ENCODE measurements at regions not wholly inside any gene's neighbourhood (a gene's known extent, or its start where the extent isn't known, plus 50 kb on each side); places are given as distances from the start of the nearest gene placed in this dataset.
"Not testable (repeated sequence)": the region's sequence is repeated elsewhere in the genome, so short reads cannot be mapped to it uniquely, and the experiment has no call there.

DNA sequence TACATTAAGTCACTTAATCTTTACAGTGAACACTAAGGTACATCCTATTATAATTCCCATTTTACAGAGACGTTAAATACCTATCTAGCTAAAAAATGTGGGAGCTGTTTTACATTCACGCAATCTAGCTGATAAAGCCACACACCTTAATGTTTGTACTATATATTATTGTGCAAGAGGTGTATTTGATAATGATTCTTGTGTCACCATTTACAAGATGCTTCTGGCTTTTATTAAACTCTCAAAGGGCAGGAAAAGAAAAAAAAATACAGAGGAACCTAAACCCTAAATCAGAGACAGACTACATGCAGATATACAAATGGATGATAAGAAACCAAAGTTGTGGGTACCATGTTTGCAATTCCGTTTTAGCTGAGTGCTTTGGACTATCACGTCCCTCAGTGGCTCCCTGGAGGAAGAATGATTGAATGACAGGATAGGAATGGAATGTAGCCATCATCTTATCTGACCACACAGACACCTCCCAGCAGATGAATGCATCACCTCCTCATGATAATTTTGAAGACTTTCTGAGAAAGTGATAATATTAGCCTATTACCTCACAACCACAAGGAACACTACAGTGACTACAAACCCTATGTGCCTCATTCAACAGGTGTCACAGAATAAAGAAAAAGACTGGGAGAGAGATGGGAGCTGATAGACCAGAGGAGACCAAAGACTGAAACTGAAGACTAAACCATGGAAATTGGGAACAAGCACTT, 230.5 kb upstream of the SERP2 start:
- Histone ChIP-seq H3K36me3 (ENCODE audit: control insufficient read depth in 2 of 2, insufficient read depth in 2 of 2, low read length in 1 of 2) (no peaks in the 10 kb centered on the region), H3K4me1 (ENCODE audit: control insufficient read depth in 2 of 2, insufficient read depth in 2 of 2, low read length in 1 of 2) (peaks cover 0 to 2% of the 10 kb centered on the region in 2 donors), H3K27me3 (ENCODE audit: control insufficient read depth in 1 of 2, insufficient read depth in 2 of 2, low read length in 2 of 2) (no peaks in the 10 kb centered on the region), H3K27ac (ENCODE audit: low read depth in 2 of 2, low read length in 1 of 2) (no peak overlapping the region), H3K9me3 (ENCODE audit: control insufficient read depth in 2 of 2, insufficient read depth in 1 of 2, low read depth in 1 of 2, low read length in 1 of 2) (no peaks in the 10 kb centered on the region), H3K4me3 (ENCODE audit: low read depth in 1 of 2, low read length in 2 of 2) (peak overlapping the region in 1 of 2 donors; percentile 68)
- 65 to 75% methylated on average over 4 of the region's 4 CpGs for WGBS, 2 donors

DNA sequence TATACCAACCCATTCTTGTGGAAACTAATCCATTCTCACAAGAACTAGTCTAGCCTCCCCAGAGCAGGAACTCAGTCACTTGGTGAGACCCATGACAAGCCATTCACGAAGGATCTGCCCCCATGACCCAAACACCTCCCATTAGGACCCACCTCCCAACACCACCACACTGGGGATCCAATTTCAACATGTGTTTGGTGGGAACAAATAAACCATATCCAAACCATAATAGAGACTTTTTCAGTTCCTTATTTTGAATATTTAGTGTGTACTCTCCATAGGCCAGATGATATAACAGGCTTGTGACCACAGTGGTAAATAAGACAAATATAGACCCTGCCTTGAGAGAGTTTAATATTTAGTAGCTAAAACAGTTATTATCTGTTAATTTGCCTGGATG, 227.5 kb upstream of the SERP2 start:
- WGBS, 2 donors, result 76 to 85% methylated on average over 1 of the region's 1 CpG
- no peaks in the 10 kb centered on the region for H3K27me3 ChIP-seq (ENCODE audit: control insufficient read depth in 1 of 2, insufficient read depth in 2 of 2, low read length in 2 of 2)
- H3K4me1 ChIP-seq (ENCODE audit: control insufficient read depth in 2 of 2, insufficient read depth in 2 of 2, low read length in 1 of 2), result peaks cover 0 to 2% of the 10 kb centered on the region in 2 donors
- H3K9me3 ChIP-seq (ENCODE audit: control insufficient read depth in 2 of 2, insufficient read depth in 1 of 2, low read depth in 1 of 2, low read length in 1 of 2), result no peaks in the 10 kb centered on the region
- H3K36me3 ChIP-seq (ENCODE audit: control insufficient read depth in 2 of 2, insufficient read depth in 2 of 2, low read length in 1 of 2), result no peaks in the 10 kb centered on the region
- H3K27ac ChIP-seq (ENCODE audit: low read depth in 2 of 2, low read length in 1 of 2), result no peak overlapping the region
- H3K4me3 ChIP-seq (ENCODE audit: low read depth in 1 of 2, low read length in 2 of 2), result no peak overlapping the region

DNA sequence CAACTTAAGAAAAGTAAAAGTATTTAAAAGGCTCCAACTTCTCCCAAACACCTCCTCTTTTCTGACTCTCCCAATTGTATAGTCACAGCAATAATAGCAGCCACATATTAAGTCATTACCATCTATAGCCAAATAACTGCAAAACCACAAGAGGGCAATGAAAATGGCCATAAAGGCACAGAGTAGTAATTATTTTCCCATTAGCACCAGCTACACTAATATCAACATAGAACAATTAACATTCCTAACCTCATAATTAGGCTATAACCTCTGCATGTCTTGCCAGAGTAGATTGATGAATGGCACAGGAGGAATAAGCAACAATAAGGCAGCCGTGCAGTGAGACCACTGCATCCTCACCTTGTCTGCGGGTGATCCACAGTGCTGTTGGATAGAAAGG, 226.4 kb upstream of the SERP2 start:
- Histone ChIP-seq H3K27ac (ENCODE audit: low read depth in 2 of 2, low read length in 1 of 2) (no peak overlapping the region), H3K9me3 (ENCODE audit: control insufficient read depth in 2 of 2, insufficient read depth in 1 of 2, low read depth in 1 of 2, low read length in 1 of 2) (no peaks in the 10 kb centered on the region), H3K4me3 (ENCODE audit: low read depth in 1 of 2, low read length in 2 of 2) (no peak overlapping the region), H3K27me3 (ENCODE audit: control insufficient read depth in 1 of 2, insufficient read depth in 2 of 2, low read length in 2 of 2) (no peaks in the 10 kb centered on the region), H3K36me3 (ENCODE audit: control insufficient read depth in 2 of 2, insufficient read depth in 2 of 2, low read length in 1 of 2) (no peaks in the 10 kb centered on the region), H3K4me1 (ENCODE audit: control insufficient read depth in 2 of 2, insufficient read depth in 2 of 2, low read length in 1 of 2) (no peaks in the 10 kb centered on the region)
- 87 to 88% methylated on average over 2 of the region's 2 CpGs for WGBS, 2 donors

GRCh38 chr13:44147648-44148047, 226.0 kb upstream of the SERP2 start:
- Histone ChIP-seq H3K9me3 (ENCODE audit: control insufficient read depth in 2 of 2, insufficient read depth in 1 of 2, low read depth in 1 of 2, low read length in 1 of 2) (no peaks in the 10 kb centered on the region), H3K27me3 (ENCODE audit: control insufficient read depth in 1 of 2, insufficient read depth in 2 of 2, low read length in 2 of 2) (no peaks in the 10 kb centered on the region), H3K4me1 (ENCODE audit: control insufficient read depth in 2 of 2, insufficient read depth in 2 of 2, low read length in 1 of 2) (no peaks in the 10 kb centered on the region), H3K4me3 (ENCODE audit: low read depth in 1 of 2, low read length in 2 of 2) (no peak overlapping the region), H3K27ac (ENCODE audit: low read depth in 2 of 2, low read length in 1 of 2) (no peak overlapping the region), H3K36me3 (ENCODE audit: control insufficient read depth in 2 of 2, insufficient read depth in 2 of 2, low read length in 1 of 2) (no peaks in the 10 kb centered on the region)
- WGBS, 2 donors, result 78 to 85% methylated on average over 2 of the region's 2 CpGs

- no peak overlapping the region for H3K27ac ChIP-seq (ENCODE audit: low read depth in 2 of 2, low read length in 1 of 2)
- no peaks in the 10 kb centered on the region for H3K9me3 ChIP-seq (ENCODE audit: control insufficient read depth in 2 of 2, insufficient read depth in 1 of 2, low read depth in 1 of 2, low read length in 1 of 2)
- H3K4me3 ChIP-seq (ENCODE audit: low read depth in 1 of 2, low read length in 2 of 2), result no peak overlapping the region
- H3K4me1 ChIP-seq (ENCODE audit: control insufficient read depth in 2 of 2, insufficient read depth in 2 of 2, low read length in 1 of 2), result no peaks in the 10 kb centered on the region
- H3K36me3 ChIP-seq (ENCODE audit: control insufficient read depth in 2 of 2, insufficient read depth in 2 of 2, low read length in 1 of 2), result no peaks in the 10 kb centered on the region
- 91 to 92% methylated on average over 5 of the region's 5 CpGs for WGBS, 2 donors
- no peaks in the 10 kb centered on the region for H3K27me3 ChIP-seq (ENCODE audit: control insufficient read depth in 1 of 2, insufficient read depth in 2 of 2, low read length in 2 of 2)
Measured at GRCh38 chr13:44148159-44148914, 225.3 kb upstream of the SERP2 start.

- H3K4me3 ChIP-seq (ENCODE audit: low read depth in 1 of 2, low read length in 2 of 2); H3K4me1 ChIP-seq (ENCODE audit: control insufficient read depth in 2 of 2, insufficient read depth in 2 of 2, low read length in 1 of 2); H3K9me3 ChIP-seq (ENCODE audit: control insufficient read depth in 2 of 2, insufficient read depth in 1 of 2, low read depth in 1 of 2, low read length in 1 of 2); H3K27me3 ChIP-seq (ENCODE audit: control insufficient read depth in 1 of 2, insufficient read depth in 2 of 2, low read length in 2 of 2); H3K36me3 ChIP-seq (ENCODE audit: control insufficient read depth in 2 of 2, insufficient read depth in 2 of 2, low read length in 1 of 2); H3K27ac ChIP-seq (ENCODE audit: low read depth in 2 of 2, low read length in 1 of 2): not testable (repeated sequence)
- WGBS, 2 donors, result 92% methylated on average over 3 of the region's 3 CpGs
Measured at GRCh38 chr13:44149231-44149630, 224.4 kb upstream of the SERP2 start.

DNA sequence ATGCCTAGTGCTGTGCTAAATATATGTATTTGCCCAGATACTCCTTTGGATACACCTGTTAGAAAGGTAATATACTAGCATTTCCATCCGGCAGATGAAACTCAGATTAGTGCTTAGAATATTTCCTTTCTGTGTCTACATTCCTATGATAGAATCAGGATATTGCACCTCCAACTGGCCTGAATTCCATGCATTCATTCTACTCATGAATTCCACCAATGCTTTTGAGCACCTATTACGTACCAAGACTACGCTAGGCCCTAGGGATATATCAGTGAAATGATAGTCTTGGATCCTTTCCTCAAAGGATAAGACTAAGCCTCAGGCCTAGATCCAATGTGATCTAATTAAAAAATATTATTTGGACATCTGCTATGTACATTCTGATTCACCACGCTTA, 223.8 kb upstream of the SERP2 start:
- no peaks in the 10 kb centered on the region for H3K9me3 ChIP-seq (ENCODE audit: control insufficient read depth in 2 of 2, insufficient read depth in 1 of 2, low read depth in 1 of 2, low read length in 1 of 2)

GRCh38 chr13:44151474-44151873, 222.2 kb upstream of the SERP2 start:
- H3K27ac ChIP-seq (ENCODE audit: low read depth in 2 of 2, low read length in 1 of 2), result no peak overlapping the region
- WGBS, 2 donors, result 70 to 80% methylated on average over 2 of the region's 2 CpGs
- H3K4me1 ChIP-seq (ENCODE audit: control insufficient read depth in 2 of 2, insufficient read depth in 2 of 2, low read length in 1 of 2), result peaks cover 0 to 3% of the 10 kb centered on the region in 2 donors
- H3K27me3 ChIP-seq (ENCODE audit: control insufficient read depth in 1 of 2, insufficient read depth in 2 of 2, low read length in 2 of 2), result no peaks in the 10 kb centered on the region
- H3K4me3 ChIP-seq (ENCODE audit: low read depth in 1 of 2, low read length in 2 of 2), result no peak overlapping the region
- H3K9me3 ChIP-seq (ENCODE audit: control insufficient read depth in 2 of 2, insufficient read depth in 1 of 2, low read depth in 1 of 2, low read length in 1 of 2), result no peaks in the 10 kb centered on the region
- no peaks in the 10 kb centered on the region for H3K36me3 ChIP-seq (ENCODE audit: control insufficient read depth in 2 of 2, insufficient read depth in 2 of 2, low read length in 1 of 2)

More for the DNA sequence above, 223.8 kb upstream of the SERP2 start:
- no peaks in the 10 kb centered on the region for H3K36me3 ChIP-seq (ENCODE audit: control insufficient read depth in 2 of 2, insufficient read depth in 2 of 2, low read length in 1 of 2)
- no peak overlapping the region for H3K4me3 ChIP-seq (ENCODE audit: low read depth in 1 of 2, low read length in 2 of 2)
- no peaks in the 10 kb centered on the region for H3K4me1 ChIP-seq (ENCODE audit: control insufficient read depth in 2 of 2, insufficient read depth in 2 of 2, low read length in 1 of 2)
- 94 to 96% methylated on average over 4 of the region's 4 CpGs for whole genome bisulfite sequencing, 2 donors
- no peak overlapping the region for H3K27ac ChIP-seq (ENCODE audit: low read depth in 2 of 2, low read length in 1 of 2)
- no peaks in the 10 kb centered on the region for H3K27me3 ChIP-seq (ENCODE audit: control insufficient read depth in 1 of 2, insufficient read depth in 2 of 2, low read length in 2 of 2)

DNA sequence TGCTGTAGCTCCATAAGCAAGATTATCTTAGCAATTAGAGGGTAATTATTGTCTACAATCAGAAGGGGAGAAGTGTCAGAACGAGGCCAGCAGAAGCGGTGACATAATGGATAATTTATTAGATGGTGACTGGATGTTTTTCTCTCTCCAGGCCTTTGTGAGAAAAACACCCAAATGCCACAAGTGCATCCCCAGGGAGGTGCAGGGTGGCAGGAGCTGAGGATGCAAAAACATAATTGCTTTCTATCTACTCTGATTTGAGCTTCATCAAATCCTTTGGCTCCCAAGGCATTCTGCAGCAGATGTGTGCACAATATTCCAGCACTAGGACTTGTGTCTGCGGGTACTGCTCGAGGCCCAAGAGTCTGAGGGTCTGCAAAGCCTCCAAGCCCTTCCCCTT, 220.1 kb upstream of the SERP2 start:
- H3K27me3 ChIP-seq (ENCODE audit: control insufficient read depth in 1 of 2, insufficient read depth in 2 of 2, low read length in 2 of 2), result no peaks in the 10 kb centered on the region
- H3K27ac ChIP-seq (ENCODE audit: low read depth in 2 of 2, low read length in 1 of 2), result peak overlapping the region in 1 of 2 donors; percentile 33
- peaks cover 0 to 3% of the 10 kb centered on the region in 2 donors for H3K4me1 ChIP-seq (ENCODE audit: control insufficient read depth in 2 of 2, insufficient read depth in 2 of 2, low read length in 1 of 2)
- no peak overlapping the region for H3K4me3 ChIP-seq (ENCODE audit: low read depth in 1 of 2, low read length in 2 of 2)
- no peaks in the 10 kb centered on the region for H3K9me3 ChIP-seq (ENCODE audit: control insufficient read depth in 2 of 2, insufficient read depth in 1 of 2, low read depth in 1 of 2, low read length in 1 of 2)
- H3K36me3 ChIP-seq (ENCODE audit: control insufficient read depth in 2 of 2, insufficient read depth in 2 of 2, low read length in 1 of 2), result no peaks in the 10 kb centered on the region
- WGBS, 2 donors, result 77 to 81% methylated on average over 4 of the region's 4 CpGs

Measured in esophagus (tissue), 2 donors.